Large intestine (tissue), 3 donors: ENCODE measurements at regions not wholly inside any gene's neighbourhood (a gene's known extent, or its start where the extent isn't known, plus 50 kb on each side); places are given as distances from the start of the nearest gene placed in this dataset.

Experiments
- DNase-seq, 2 donors: peaks; one replicate each; pipeline versions ENCODE4 v3.0.0 to v3.0.0-alpha.2; 2013
- H3K27ac ChIP-seq: one replicate; pipeline ENCODE4 v1.5.1; 2013; ENCODE audit warnings: low read length
- H3K27me3 ChIP-seq: 2 replicates; pipeline ENCODE4 v1.6.1; 2013; ENCODE audit warnings: low read length; ENCODE audit not compliant: control insufficient read depth, insufficient read depth
- H3K36me3 ChIP-seq: 2 replicates; pipeline ENCODE4 v1.6.1; 2013; ENCODE audit warnings: low read length; ENCODE audit not compliant: control insufficient read depth, insufficient read depth
- H3K4me1 ChIP-seq: one replicate; pipeline ENCODE4 v1.6.1; 2013; ENCODE audit warnings: low read length; ENCODE audit not compliant: control insufficient read depth, insufficient read depth
- H3K4me3 ChIP-seq: one replicate; pipeline ENCODE4 v1.5.1; 2013; ENCODE audit warnings: low read length
- H3K9me3 ChIP-seq: one replicate; pipeline ENCODE4 v1.6.1; 2013; ENCODE audit warnings: mild to moderate bottlenecking, low read depth, low read length, moderate library complexity; ENCODE audit not compliant: control insufficient read depth
- WGBS: methylation state at CpG from one replicate; pipeline ENCODE4 v1.1.5; 2013; ENCODE audit warnings: low lambda C conversion rate; ENCODE audit not compliant: insufficient coverage; 5-methylcytosine and 5-hydroxymethylcytosine counted together

- DNase-seq = peak; percentile 89 to 90
- peaks cover 7% of the 10 kb centered on the region for H3K4me1 ChIP-seq
- H3K27ac ChIP-seq = peak overlapping the region; percentile 77
- no peaks in the 10 kb centered on the region for H3K27me3 ChIP-seq
- H3K9me3 ChIP-seq = peaks cover 3% of the 10 kb centered on the region
- H3K36me3 ChIP-seq = no peaks in the 10 kb centered on the region
- WGBS = no CpG with 5 or more reads among the region's 57 CpGs
- H3K4me3 ChIP-seq = peak overlapping the region; percentile 90
Observed at GRCh38 chr9:6703898-6704639, 53.7 kb upstream of the KDM4C start.

- no peaks in the 10 kb centered on the region for H3K36me3 ChIP-seq
Observed at GRCh38 chr9:6702707-6703106, 55.1 kb upstream of the KDM4C start.

GRCh38 chr9:6696178-6696577 is 50.6 kb upstream of the GLDC start:
- DNase-seq = no peak
- H3K9me3 ChIP-seq = no peaks in the 10 kb centered on the region
- H3K27me3 ChIP-seq = no peaks in the 10 kb centered on the region
- H3K27ac ChIP-seq = no peak overlapping the region
- no CpG with 5 or more reads among the region's 9 CpGs for WGBS
- H3K4me3 ChIP-seq = no peak overlapping the region
- H3K36me3 ChIP-seq = no peaks in the 10 kb centered on the region
- no peaks in the 10 kb centered on the region for H3K4me1 ChIP-seq

More at GRCh38 chr9:6702707-6703106, 55.1 kb upstream of the KDM4C start:
- no peak for DNase-seq
- WGBS = no CpG with 5 or more reads among the region's 7 CpGs
- Histone ChIP-seq H3K27me3 (no peaks in the 10 kb centered on the region), H3K4me1 (peaks cover 7% of the 10 kb centered on the region), H3K9me3 (no peaks in the 10 kb centered on the region), H3K4me3 (no peak overlapping the region), H3K27ac (no peak overlapping the region)

- Histone ChIP-seq H3K4me1 (no peaks in the 10 kb centered on the region), H3K27ac (no peak overlapping the region), H3K27me3 (no peaks in the 10 kb centered on the region), H3K36me3 (no peaks in the 10 kb centered on the region), H3K9me3 (no peaks in the 10 kb centered on the region), H3K4me3 (no peak overlapping the region)
- DNase-seq = no peak
- 77% methylated on average over 2 of the region's 7 CpGs for WGBS
Observed at GRCh38 chr9:6695121-6695814, 49.7 kb upstream of the GLDC start.
